AG04449 (cell line): ENCODE measurements at regions not wholly inside any gene's neighbourhood (a gene's known extent, or its start where the extent isn't known, plus 50 kb on each side); places are given as distances from the start of the nearest gene placed in this dataset.

Experiments
- CTCF ChIA-PET: fragments of 350-600 bp; formaldehyde crosslinking; extraction: SDS; loops from one replicate; lab custom pipeline; 2021; ENCODE audit warnings: antibody characterized with exemption; lab: Yijun Ruan, JAX
- POLR2A ChIA-PET: fragments of 400-600, 350-600 bp; formaldehyde crosslinking; extraction: SDS; loops from one replicate; lab custom pipeline; 2020; ENCODE audit warnings: antibody characterized with exemption, inconsistent platforms; lab: Yijun Ruan, JAX
- DNase-seq: peaks from one replicate; pipeline ENCODE4 v3.0.0-alpha.2; 2010; ENCODE audit warnings: low read depth, low spot score
- H3K4me3 ChIP-seq: 2 replicates; pipeline ENCODE4 v1.5.1; 2011; ENCODE audit warnings: low read depth, mild to moderate bottlenecking, control low read depth, low read length
- CTCF ChIP-seq: IDR thresholded peaks from one replicate; pipeline ENCODE4 v1.5.1; 2011; ENCODE audit warnings: mild to moderate bottlenecking, moderate library complexity, low read length, control low read depth, inconsistent platforms; ENCODE audit not compliant: insufficient read depth; ENCODE audit errors: missing control alignments

- no peak overlapping the region for H3K4me3 ChIP-seq
- TF ChIP-seq CTCF: no peak
- no peak for DNase-seq
- ChIA-PET CTCF (no interaction called here), POLR2A (no interaction called here)
Observed at GRCh38 chr7:125149151-125149550, 219.5 kb upstream of the POT1 start.

GRCh38 chr7:125147047-125147446 is 217.4 kb upstream of the POT1 start:
- H3K4me3 ChIP-seq: no peak overlapping the region
- CTCF ChIA-PET: no interaction called here
- TF ChIP-seq CTCF: no peak
- no peak for DNase-seq
- POLR2A ChIA-PET: no interaction called here

- no peak for DNase-seq
- POLR2A ChIA-PET: no interaction called here
- H3K4me3 ChIP-seq: no peak overlapping the region
- CTCF ChIA-PET: no interaction called here
- TF ChIP-seq CTCF: no peak
Observed at GRCh38 chr7:125136755-125137532, 207.3 kb upstream of the POT1 start.

GRCh38 chr7:125136341-125136740 is 206.7 kb upstream of the POT1 start:
- H3K4me3 ChIP-seq: no peak overlapping the region
- TF ChIP-seq CTCF: no peak
- DNase-seq: no peak
- CTCF ChIA-PET: no interaction called here
- POLR2A ChIA-PET: no interaction called here

GRCh38 chr7:125130173-125130572 is 200.5 kb upstream of the POT1 start:
- POLR2A ChIA-PET: no interaction called here
- CTCF ChIA-PET: no interaction called here
- H3K4me3 ChIP-seq: no peak overlapping the region
- DNase-seq: no peak
- TF ChIP-seq CTCF: no peak

GRCh38 chr7:125127304-125127703 is 197.7 kb upstream of the POT1 start:
- POLR2A ChIA-PET: no interaction called here
- CTCF ChIA-PET: no interaction called here
- no peak for DNase-seq
- no peak overlapping the region for H3K4me3 ChIP-seq
- no peak for TF ChIP-seq CTCF
